Suppressor macrophage treated with lipopolysaccharide for 4 hours (primary cell): ENCODE measurements at regions not wholly inside any gene's neighbourhood (a gene's known extent, or its start where the extent isn't known, plus 50 kb on each side); places are given as distances from the start of the nearest gene placed in this dataset.

Experiments used
- DNase-seq: peaks from one replicate; pipeline ENCODE4 v3.0.0-alpha.2; 2020

DNA sequence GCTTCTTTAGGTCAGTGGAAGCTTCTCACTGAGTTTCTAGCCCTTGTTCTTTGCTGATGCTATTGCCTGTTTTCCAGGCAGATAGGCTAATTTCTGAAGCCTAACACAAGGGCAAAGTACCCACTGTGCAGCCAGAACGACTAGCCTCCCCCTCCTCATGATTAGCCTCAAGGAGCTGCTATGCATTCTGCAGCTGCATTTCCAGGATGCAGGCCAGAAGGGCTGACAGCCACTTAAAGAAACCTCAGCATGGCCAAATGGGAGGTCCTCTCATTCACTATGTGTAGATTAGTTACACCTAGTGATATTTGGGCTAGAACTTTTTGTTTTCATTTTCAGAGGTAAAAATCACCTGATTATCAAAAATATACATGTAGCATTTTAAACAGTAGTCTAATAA, 216.0 kb downstream of the RAD51AP2 start:
- DNase-seq = no peak

DNA sequence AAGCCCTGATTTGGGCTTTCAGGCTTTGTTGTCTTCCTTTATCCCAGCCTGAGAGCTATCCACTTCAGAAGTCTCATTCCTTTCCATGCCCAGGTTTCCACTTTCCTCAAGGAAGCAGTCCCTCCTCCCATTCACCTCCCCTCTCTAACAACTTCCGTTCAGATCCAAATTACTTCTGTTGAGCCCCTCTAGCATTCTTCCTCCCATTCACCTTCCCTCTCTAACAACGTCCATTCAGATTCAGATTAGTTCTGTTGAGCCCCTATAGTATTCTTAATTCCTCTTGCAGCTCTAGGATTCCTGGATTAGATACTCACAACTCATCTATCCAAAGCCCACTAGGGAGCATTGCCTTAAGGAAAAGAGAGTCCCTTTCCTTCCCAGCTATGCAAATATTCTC, 216.8 kb downstream of the RAD51AP2 start:
- no peak for DNase-seq

DNA sequence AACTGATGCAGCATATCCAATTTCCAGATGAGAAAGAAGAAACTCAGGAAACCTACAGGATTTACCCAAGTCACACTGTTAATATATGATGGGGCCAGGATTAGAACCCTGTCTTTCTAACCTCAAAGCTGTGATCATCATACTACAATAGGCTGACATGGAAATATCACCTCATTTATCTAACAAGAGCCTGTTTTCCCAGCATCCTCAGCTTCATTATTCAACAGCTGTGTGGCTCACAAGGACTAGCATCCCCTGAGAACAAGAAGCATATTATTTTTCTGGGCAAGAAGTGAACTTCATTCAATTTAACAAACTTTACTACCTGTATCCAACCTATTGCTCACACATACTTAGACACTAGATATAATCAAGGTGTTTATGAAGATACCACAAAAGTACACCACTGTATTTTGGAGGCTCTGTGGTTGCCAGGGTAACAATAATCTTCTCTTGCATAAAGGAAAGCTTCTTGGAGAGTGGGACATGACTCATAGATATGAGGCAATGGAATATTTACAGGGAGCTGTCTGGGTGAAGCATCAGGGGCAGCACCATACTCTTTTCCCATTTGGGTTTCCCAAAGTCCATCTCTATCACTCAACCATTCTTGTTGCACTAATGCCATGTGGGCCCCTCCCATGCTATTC, 218.2 kb downstream of the RAD51AP2 start:
- no peak for DNase-seq

DNA sequence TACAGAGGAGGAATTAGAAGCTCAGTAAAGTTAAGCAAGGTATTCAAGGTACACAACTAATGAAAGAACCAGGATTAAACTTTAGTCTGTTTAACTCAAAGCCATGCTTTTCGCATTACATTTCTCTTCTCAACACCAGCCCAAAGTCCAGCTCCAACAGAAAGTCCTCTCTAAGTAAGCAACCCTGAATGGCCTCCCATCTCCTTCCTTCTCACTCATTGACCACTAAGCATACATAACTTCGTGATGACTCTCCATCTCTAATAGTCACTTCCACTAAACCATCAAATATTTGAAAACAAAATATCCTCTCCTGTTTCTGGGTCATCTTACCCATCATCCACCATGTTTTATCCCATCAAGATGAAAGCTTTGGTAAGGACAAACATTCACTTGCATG, 219.8 kb downstream of the RAD51AP2 start:
- no peak for DNase-seq

DNA sequence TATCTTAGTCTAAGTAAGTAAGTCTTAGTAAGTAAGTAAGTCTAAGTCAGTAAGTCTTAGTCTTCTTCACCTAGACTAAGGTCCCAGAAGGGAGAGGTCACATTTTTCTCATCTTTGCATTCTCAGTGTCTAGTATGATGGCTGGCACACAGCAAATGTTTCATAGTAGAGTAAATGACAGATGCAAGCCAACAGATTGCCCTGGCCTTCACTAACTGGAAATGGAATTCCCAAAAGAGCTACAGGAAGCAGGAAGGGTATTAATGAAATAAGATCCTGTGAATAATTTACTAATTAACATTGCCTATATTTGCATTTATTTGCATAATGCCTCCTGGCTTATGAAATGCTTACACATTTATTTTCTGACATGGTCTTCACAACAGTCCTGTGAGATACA, 221.6 kb downstream of the RAD51AP2 start:
- no peak for DNase-seq

DNA sequence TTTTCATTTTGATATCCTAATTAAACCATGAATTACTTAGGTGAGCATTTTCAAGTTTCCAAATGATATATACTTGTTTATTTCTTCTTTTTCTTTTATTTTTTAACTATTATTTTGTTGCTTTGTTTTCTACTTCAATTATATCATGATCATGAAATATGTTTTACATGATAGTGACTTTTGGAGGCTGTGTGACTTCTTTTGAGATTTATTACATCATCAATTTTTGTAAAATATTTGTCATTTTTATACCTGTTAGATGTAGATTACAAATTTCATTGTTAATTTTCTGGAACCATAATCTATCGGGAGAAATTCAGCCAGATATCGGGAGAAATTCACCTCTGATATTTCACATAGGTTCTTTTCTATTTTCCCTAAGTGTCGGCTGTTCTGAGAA, 228.6 kb downstream of the RAD51AP2 start:
- no peak for DNase-seq

DNA sequence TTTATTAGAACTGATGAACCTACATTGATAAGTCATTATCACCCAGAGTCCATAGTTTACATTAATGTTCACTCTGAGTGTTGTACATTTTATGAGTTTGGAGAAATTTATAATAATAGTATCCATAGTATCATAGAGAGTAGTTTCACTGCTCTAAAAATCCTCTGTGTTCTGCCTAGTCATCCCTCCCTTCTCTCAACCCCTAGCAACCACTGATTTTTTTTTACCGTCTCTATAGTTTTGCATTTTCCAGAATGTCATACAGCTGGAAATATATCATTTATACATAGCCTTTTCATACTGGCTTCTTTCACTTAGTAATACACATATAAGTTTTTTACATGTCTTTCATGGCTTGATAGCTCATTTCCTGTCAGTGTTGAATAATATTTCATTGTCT, 231.1 kb downstream of the RAD51AP2 start:
- DNase-seq = no peak

DNA sequence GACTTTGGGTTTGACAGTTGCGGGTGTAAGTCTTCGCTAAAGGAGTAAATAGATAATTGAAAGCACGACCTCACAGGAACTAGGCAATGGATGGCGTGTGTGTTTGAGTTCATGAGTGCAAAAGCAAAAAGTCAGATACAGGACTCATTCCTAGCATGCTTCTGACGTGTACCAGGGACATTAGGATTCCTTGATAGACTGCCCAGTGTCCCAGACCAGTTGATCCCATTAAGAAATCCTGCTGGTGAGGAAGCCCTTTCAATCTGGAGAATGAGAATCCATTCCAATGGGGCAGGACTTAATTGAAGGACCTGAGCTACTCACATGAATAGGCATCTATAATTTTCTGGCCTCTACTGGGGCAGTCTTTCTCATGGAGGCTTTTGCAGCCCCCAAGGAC, 235.4 kb downstream of the RAD51AP2 start:
- DNase-seq = no peak

DNA sequence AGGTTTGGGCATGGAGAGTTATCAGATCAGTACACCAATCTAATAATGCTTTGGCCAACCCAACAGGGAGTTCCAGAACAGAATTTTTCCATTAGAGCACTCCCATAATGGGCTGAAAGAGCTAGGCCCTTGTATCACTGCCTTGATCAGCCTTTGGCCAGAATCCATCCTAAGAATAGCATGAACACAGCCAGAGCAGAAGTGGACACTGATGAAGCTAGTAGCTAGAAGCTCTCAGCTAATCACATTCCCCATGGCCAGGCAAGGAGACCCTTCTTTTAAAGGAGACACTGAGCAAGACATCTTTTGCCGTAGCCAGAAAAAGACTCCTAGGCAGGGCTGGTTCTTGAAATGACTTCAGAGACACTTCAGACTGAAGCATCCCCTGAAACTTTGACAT, 236.0 kb downstream of the RAD51AP2 start:
- no peak for DNase-seq

DNA sequence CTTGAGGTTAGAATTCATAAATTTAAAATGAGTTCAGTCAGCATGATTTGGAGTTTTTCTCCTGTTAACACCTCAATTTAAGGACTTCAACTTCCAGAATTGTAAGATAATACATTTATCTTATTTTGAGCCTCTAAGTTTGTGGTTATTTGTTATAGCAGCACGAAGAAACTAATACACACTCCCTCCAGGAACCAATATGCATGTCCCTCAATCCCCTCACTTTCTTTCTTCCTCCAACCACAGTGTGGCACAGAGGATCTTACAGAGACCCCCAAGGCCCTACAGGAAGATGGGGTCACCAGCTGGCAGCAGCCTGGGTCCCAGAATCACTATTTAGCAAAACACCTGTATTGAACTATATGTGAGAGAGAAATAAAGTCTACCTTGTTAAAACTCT, 242.0 kb downstream of the RAD51AP2 start:
- DNase-seq = no peak

DNA sequence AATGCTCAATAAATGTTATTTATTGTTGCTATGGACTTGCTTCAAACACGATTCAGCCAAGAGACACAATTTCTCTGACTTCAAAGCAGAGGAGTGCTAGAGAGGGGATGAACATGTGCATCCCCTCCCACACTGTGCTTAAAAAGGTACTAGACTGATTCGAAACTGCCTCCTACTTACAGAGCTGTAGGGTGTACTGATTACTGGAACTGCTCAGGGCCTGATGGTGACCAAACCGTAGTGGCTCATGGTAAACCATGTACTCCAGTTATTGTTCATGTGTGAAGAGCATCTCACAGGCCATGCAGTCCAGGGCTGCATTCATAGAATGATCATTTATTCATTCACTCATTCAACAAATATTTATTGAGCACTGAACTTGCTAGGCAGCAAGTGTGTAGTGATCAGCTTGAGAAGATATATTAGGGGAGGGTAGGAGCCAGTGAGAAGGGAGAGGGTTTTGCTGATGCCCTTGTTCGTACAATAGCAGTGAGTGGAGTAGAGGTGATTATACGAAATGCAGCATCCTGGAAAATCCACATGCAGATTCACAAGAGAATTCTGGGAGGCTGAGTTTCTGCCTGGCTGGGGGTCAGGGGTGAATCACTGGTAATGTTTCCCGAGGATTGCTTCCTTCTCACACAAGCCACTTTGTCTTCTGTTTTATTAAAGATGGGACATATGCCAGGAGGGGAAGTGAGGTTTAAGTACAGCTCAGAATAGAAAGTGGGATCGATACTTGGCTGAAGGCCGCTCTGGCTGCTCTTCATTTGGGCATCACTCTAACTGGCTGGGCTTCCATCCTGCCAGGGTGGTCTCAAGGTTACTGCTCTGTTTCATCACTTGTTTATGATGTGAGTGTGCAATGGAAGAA, 245.4 kb downstream of the RAD51AP2 start:
- no peak for DNase-seq

DNA sequence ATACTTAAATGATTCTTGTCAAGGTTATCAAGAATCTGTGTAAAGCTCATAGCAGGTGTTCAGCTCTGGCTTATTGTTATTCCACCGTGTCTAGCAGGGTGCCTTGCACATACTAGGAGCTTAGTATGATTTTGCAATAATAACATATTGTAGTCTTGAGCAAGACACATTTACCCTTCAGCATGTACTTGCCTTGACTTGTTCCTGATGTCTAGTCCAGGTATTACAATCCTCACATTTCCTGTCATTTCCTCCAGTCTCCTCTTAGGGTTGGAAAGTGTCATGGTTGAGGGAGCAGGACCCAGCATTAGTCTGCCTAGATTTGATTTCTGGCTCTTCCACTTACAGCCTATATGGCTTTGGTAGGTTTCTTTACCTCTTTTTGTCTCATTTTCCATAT, 246.1 kb downstream of the RAD51AP2 start:
- DNase-seq = no peak

DNA sequence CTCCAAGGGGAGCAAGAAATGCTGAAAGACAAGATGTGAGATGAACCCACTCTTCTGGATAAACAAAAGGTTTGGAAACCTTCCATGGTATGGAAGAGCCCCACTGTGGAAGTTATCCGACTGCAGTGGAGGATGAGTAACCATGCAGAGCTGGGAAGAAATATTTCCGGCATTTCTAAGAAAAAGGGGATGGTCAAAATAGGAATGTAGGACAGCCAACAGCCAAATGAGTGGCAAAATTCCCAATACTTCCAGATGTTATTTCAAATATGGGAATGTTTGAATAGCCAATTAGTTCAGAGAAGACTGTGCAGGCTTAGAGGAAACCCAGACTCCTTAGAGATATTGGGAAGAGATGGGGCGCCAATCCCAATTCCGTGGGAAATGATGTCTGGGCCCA, 246.8 kb downstream of the RAD51AP2 start:
- no peak for DNase-seq

DNA sequence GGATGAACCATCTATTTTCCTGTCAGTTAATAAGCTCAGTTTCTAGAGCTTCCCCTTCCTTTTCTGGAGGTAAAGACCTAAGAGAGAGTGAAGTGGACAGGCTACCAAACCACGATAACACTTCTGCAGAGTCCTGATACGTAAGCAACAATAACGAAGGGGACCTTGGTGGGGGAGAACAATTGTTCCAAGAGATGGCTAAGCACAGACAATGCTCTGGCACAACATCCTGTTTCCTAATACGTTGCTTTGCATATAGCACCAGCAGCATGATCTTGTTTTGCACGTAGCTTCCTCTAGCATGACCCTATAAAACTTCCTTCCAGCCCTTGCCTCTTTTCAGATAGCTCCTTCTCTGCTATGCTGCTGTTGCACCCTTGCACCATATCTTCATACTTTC, 247.3 kb downstream of the RAD51AP2 start:
- DNase-seq = no peak

DNA sequence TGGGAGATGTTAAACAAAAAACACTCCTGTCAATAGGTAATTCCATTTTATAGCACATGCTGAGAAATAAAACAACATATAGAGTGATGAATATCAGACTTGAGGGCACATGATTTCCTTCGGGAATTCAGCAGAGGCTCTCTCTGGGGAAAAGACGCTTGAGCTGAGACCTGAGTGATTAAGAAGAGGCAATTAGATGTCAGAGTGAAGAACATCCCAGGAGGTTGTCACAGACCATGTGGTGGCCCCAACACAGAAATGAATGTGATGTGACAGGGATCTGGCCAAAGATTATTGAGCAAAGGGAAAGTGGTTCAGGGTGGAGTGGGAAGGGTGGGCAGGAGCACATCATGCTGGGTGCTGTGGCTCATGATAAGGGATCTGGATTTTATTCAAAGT, 254.7 kb downstream of the RAD51AP2 start:
- no peak for DNase-seq

DNA sequence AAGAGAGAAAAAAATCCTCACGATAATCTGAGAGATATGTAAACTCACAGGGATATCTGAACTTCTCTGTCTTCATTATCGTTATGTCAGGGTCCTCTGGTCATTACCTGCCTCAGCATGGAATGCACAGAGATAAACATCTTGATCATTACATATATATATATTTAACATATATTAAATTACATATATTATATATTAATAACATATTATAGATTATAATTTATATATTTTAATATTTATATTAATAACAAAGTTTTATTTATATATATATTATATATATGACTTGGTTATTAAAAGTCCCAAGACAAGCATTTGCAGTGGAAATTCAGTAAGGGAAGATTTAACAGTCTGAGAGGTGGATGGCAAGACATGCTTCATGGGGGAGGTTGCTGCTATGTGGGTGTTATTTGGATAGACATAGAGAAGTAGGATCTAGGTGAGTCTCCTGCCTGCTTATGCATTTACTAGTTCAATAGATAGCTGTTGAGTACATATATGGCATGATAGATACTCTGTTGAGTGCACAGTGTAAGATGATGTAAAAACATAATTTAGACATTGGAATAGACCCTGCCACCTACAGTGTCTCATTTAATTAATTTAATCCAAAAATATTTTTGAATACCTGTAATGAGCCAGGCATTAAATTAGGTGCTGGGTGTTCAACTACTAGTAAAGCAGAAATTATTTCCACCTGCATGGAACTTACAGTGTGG, 255.2 kb downstream of the RAD51AP2 start:
- no peak for DNase-seq

DNA sequence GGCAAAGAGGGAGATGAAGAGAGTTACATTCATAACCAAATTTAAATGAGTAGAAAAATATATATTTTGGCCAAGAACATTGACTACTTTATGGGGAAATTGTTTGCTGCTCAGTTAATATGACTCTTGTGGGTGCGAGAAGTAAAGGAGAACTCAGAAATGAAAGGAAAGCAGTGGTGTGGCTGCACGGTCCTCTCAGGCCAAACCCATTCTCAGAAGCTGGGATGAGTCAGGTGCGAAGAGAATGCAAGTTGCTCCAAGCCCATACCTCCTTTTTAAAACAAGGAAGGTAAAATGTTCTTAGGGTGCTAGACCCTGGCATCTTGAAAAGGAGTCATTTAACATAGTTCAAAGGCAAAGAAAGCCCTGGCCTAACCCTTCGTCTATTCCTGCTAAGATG, 258.6 kb downstream of the RAD51AP2 start:
- DNase-seq = no peak

DNA sequence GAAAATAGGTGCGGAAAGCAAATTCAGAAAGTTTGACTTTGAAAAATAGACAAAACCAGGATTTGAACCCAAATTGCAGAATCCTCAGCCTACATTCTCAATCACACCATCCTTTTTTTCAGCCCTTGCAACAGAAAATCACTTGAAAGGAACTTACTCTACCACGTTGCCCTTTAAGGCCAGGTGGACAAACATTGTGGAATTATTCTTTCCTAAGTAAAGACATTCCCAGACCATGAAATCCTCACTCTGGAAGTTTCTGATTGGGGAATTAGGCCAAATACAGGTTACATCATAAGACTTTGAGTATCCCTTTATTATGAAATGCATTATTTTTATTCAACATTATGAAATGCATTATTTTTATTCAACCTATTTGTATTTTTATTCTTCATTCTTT, 259.4 kb downstream of the RAD51AP2 start:
- DNase-seq = no peak

DNA sequence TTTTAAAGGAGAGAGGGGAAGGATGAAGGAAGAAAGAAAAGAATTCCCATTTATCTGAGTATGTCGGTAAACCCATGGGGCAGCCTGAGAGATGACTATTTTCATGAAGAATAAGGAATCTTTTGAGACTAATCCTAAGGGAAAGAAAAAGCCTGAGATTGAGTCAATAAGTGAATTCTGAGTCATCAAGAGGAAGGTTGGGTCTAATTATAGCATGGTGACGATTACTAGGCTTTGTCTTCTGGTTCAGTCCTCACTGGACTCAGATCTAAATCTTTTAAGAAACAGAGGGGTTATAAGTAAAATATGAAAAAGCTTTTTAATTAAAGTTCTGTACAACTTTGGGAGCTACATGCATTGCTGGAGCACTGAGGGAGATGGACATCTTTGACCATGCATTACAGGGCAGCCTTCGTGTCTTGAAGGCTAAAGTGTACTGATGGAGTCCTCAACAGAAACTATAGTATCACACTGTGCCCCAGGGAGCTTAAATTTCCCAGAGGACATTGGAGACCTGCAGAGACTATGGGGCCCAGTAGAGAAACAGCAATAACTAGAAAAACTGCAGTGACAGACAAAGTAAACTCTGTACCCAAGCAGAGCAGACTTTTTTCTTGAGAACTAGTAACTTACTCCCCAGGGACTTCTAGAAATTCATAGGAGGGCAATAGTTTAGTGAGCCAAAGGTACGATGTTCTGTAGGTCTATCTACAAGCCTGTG, 260.9 kb downstream of the RAD51AP2 start:
- DNase-seq = no peak

DNA sequence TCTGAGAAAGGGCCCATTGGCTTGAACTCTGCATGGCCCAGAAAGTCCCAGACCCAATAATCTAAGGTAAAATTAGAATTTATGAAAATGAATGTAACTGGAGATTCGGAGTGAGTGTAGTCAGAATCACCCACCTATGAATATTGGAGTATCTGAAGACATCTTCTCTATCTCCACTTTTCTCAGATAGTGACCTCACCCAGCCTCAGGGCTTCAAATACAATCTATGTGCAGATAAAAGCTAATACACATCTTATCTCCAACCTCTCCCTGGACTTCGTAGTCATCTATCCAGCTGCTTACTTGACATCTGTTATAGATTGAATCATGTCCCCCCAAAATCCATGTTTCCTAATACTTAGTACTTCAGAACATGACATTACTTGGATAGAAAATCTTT, 263.2 kb downstream of the RAD51AP2 start:
- DNase-seq = no peak

DNA sequence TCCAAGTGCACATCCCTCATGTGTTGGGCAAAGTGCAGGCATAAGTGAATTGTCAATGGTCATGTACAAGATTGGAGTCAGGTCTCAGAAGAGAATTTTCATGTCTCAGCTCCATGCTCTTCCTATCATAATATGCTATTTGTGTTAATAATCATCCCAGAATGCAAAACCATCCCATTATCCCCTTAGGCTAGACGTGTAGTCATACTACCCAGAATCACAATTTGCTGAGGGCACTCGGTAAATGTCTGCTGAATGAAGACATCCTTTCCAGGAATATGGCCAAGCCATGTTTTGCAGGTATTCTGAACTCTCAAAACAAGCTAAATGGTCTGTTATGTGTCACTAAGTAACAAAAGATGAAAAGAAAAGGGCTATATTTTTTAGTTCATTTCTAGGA, 263.8 kb downstream of the RAD51AP2 start:
- no peak for DNase-seq

DNA sequence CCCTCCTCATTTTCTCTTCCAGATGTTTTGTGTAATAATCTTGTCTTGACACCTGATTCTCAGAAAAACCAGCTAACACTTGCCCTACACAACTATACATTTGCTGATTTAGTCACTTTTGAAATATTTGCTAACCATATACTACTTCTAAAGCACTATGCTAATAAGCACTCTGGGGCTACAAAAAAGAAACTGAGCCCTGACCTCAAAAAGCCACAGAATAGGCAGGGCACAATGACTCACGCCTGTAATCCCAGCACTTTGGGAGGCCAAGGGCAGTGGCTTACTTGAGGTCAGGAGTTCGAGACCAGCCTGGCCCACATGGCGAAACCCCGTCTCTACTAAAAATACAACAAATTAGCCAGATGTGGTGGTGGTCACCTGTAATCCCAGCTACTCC, 266.0 kb downstream of the RAD51AP2 start:
- no peak for DNase-seq

DNA sequence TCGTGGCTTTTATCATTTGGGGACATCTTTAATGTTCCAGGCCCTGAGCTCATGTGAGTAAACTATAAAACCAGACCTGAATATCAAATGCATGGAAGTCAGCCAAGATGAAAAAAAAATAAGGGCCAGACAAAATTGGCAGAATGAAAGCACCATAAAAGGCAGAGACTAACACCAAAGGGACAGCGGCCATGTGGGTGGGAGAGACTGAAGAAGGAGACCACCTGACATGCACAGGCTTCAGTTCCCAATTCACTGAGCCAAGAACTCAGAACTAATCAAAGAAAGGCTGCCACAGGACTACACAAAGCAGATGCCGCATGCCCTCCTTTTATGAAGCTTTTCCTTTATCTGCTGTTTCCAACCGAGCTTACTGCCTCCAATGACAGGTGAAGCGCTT, 267.1 kb downstream of the RAD51AP2 start:
- no peak for DNase-seq
